ENCODE measurements at regions not wholly inside any gene's neighbourhood (a gene's known extent, or its start where the extent isn't known, plus 50 kb on each side); places are given as distances from the start of the nearest gene placed in this dataset.

GRCh38 chr16:85983606-85984230 is 84.8 kb downstream of the IRF8 start:
- Histone ChIP-seq H3K79me2 (ENCODE audit: insufficient read depth, low read length) (no peaks in the 10 kb centered on the region), H3K9ac (ENCODE audit: low read length) (no peak overlapping the region), H3K9me2 (ENCODE audit: insufficient read depth) (no peaks in the 10 kb centered on the region), H3K9me3 (ENCODE audit: control insufficient read depth in 1 of 2, insufficient read depth in 1 of 2, low read depth in 1 of 2, low read length in 2 of 2) (no peaks in the 10 kb centered on the region), H3K36me3 (ENCODE audit: control insufficient read depth in 1 of 2, insufficient read depth in 2 of 2, low read length in 2 of 2) (no peaks in the 10 kb centered on the region), H4K20me1 (ENCODE audit: insufficient read depth) (no peaks in the 10 kb centered on the region), H3K27ac (ENCODE audit: low read depth, low read length) (no peak overlapping the region), H3K4me3 (replicated peaks in 1 of 2; ENCODE audit: low read depth in 1 of 2, low read length in 2 of 2) (no peak overlapping the region), H3K4me2 (ENCODE audit: low read length) (no peak overlapping the region), H2AFZ (ENCODE audit: low read depth, low read length, poor library complexity, severe bottlenecking) (no peak overlapping the region), H3K4me1 (ENCODE audit: control insufficient read depth in 1 of 2, insufficient read depth in 2 of 2, low read length in 2 of 2) (no peaks in the 10 kb centered on the region), H3K27me3 (ENCODE audit: insufficient read depth, low read length) (peaks cover 57% of the 10 kb centered on the region)
- DNase-seq (ENCODE audit: low read depth, low spot score), result no peak
- TF ChIP-seq ZBTB33 (IDR thresholded peaks at IDR 0.05; ENCODE audit: extremely low read depth, insufficient replicate concordance, low read length) (no peak), EZH2 (IDR thresholded peaks at IDR 0.05) (no peak), SP1 (IDR thresholded peaks at IDR 0.05; ENCODE audit: low read depth) (no peak), SIN3A (IDR thresholded peaks at IDR 0.05; ENCODE audit: low read depth) (no peak), FOSL1 (IDR thresholded peaks at IDR 0.05; ENCODE audit: low read depth) (no peak), SRF (IDR thresholded peaks at IDR 0.05; ENCODE audit: low read depth) (no peak), CTCF (IDR thresholded peaks at IDR 0.05 in 2 of 3, conservative IDR thresholded peaks at IDR 0.05 in 1 of 3; ENCODE audit: borderline replicate concordance in 1 of 3, insufficient read depth in 1 of 3, low read depth in 2 of 3, low read length in 2 of 3) (no peak), CEBPB (IDR thresholded peaks at IDR 0.05; ENCODE audit: low read depth) (no peak), RAD21 (IDR thresholded peaks at IDR 0.05; ENCODE audit: low read depth) (no peak), CBX3 (IDR thresholded peaks at IDR 0.05; ENCODE audit: low read depth) (no peak)
- intact Hi-C loops (cut with micrococcal nuclease), result no loop called here
- BruUV-seq (replicated peaks), result no TSS peak
- no peak for ATAC-seq
- ChIA-PET POLR2A (no interaction called here), CTCF (interaction anchor here (1.3 kb wide), 1 partner anchor 162 kb away, joined by 7 read pairs; no protein-coding TSS in a partner anchor), RAD21 (ENCODE audit: low non-redundant PET in 1 of 2, low total read pairs in 2 of 2, uncharacterized antibody in 2 of 2, unreplicated experiment in 2 of 2) (no interaction called here)
